WTC11 (cell line): ENCODE measurements at regions not wholly inside any gene's neighbourhood (a gene's known extent, or its start where the extent isn't known, plus 50 kb on each side); places are given as distances from the start of the nearest gene placed in this dataset.

ENCODE experiments used
- ATAC-seq: fragments of 200-7000 bp; cut with Tn5 transposase; 2 replicates; pipeline ENCODE4 v1.10.0; 2021; ENCODE audit warnings: mild to moderate bottlenecking, moderate library complexity
- CTCF ChIA-PET: fragments of 300-600 bp; sonication (Branson Sonifier 250); formaldehyde crosslinking; loops from one replicate; lab custom pipeline; 2021; ENCODE audit warnings: antibody characterized with exemption; lab: Charles Lee
- POLR2A ChIA-PET: fragments of 350-600 bp; sonication (Branson Sonifier 250); formaldehyde crosslinking; loops from one replicate; lab custom pipeline; 2021; ENCODE audit warnings: antibody characterized with exemption; lab: Charles Lee
- DNase-seq: peaks from one replicate; pipeline ENCODE4 v3.0.0; 2021; ENCODE audit warnings: low spot score
- H3K27ac Mint-ChIP-seq: 2 replicates; pipeline ENCODE4 v1.8.0; 2021; ENCODE audit warnings: mixed read lengths
- H3K27me3 Mint-ChIP-seq: 2 replicates; pipeline ENCODE4 v1.8.0; 2021; ENCODE audit warnings: low read depth, mild to moderate bottlenecking, moderate library complexity, mixed read lengths
- H3K36me3 Mint-ChIP-seq: 2 replicates; pipeline ENCODE4 v1.8.0; 2021; ENCODE audit warnings: mixed read lengths
- H3K4me1 Mint-ChIP-seq: 2 replicates; pipeline ENCODE4 v1.8.0; 2022; ENCODE audit warnings: mixed read lengths
- H3K4me3 Mint-ChIP-seq: 2 replicates; pipeline ENCODE4 v1.8.0; 2021; ENCODE audit warnings: mild to moderate bottlenecking, moderate library complexity, mixed read lengths
- H3K9me3 Mint-ChIP-seq: 2 replicates; pipeline ENCODE4 v1.8.0; 2021; ENCODE audit warnings: mixed read lengths
- ATF1 ChIP-seq: sonication (generic); formaldehyde crosslinking; IDR thresholded peaks from 2 replicates; pipeline ENCODE4 v1.8.1; 2023; ENCODE audit warnings: mild to moderate bottlenecking, moderate library complexity, missing genetic modification reagents
- FOXK1 ChIP-seq: sonication (generic); formaldehyde crosslinking; IDR thresholded peaks from 2 replicates; pipeline ENCODE4 v1.8.0; 2022; ENCODE audit warnings: mild to moderate bottlenecking, moderate library complexity, missing genetic modification reagents
- MYBL2 ChIP-seq: sonication (generic); formaldehyde crosslinking; IDR thresholded peaks from 2 replicates; pipeline ENCODE4 v1.8.1; 2023; ENCODE audit warnings: mild to moderate bottlenecking, moderate library complexity, missing genetic modification reagents
- SP1 ChIP-seq: sonication (generic); formaldehyde crosslinking; conservative IDR thresholded peaks from 2 replicates; pipeline ENCODE4 v1.8.1; 2022; ENCODE audit warnings: missing genetic modification reagents
- TCF7 ChIP-seq: sonication (generic); formaldehyde crosslinking; IDR thresholded peaks from 2 replicates; pipeline ENCODE4 v1.8.0; 2022; ENCODE audit warnings: mild to moderate bottlenecking, low read depth, missing genetic modification reagents, moderate library complexity
- TEAD1 ChIP-seq: sonication (generic); formaldehyde crosslinking; IDR thresholded peaks from 2 replicates; pipeline ENCODE4 v1.8.0; 2022; ENCODE audit warnings: mild to moderate bottlenecking, missing genetic modification reagents
- TEAD4 ChIP-seq: sonication (generic); formaldehyde crosslinking; IDR thresholded peaks from 2 replicates; pipeline ENCODE4 v1.8.0; 2022; ENCODE audit warnings: mild to moderate bottlenecking, missing genetic modification reagents
- TP53 ChIP-seq: sonication (generic); formaldehyde crosslinking; IDR thresholded peaks from 2 replicates; pipeline ENCODE4 v1.8.1; 2023; ENCODE audit warnings: mild to moderate bottlenecking, missing genetic modification reagents
- ZNF138 ChIP-seq: sonication (generic); formaldehyde crosslinking; conservative IDR thresholded peaks from 2 replicates; pipeline ENCODE4 v1.8.1; 2022; ENCODE audit warnings: mild to moderate bottlenecking, moderate library complexity, missing genetic modification reagents
- TF ChIP-seq, protein P1 (sequence below): fragments of 250-450 bp; sonication (Bioruptor Pico); IDR thresholded peaks from 2 replicates; pipeline ENCODE4 v1.8.0; 2021; ENCODE audit warnings: mild to moderate bottlenecking
- TF ChIP-seq, protein P2 (sequence below): sonication (generic); formaldehyde crosslinking; IDR thresholded peaks from 2 replicates; pipeline ENCODE4 v1.8.1; 2023; ENCODE audit warnings: mild to moderate bottlenecking, moderate library complexity, missing genetic modification reagents
- TF ChIP-seq, protein P3 (sequence below): sonication (generic); formaldehyde crosslinking; IDR thresholded peaks from 2 replicates; pipeline ENCODE4 v1.8.1; 2023; ENCODE audit warnings: mild to moderate bottlenecking, missing genetic modification reagents, moderate library complexity
- TF ChIP-seq, protein P4 (sequence below): sonication (generic); formaldehyde crosslinking; IDR thresholded peaks from 2 replicates; pipeline ENCODE4 v1.8.0; 2023; ENCODE audit warnings: mild to moderate bottlenecking, missing genetic modification reagents
- TF ChIP-seq, protein P5 (sequence below): fragments of 250-450 bp; sonication (Bioruptor Pico); IDR thresholded peaks from 2 replicates; pipeline ENCODE4 v1.9.0; 2021; ENCODE audit warnings: mild to moderate bottlenecking, borderline replicate concordance
- TF ChIP-seq, protein P6 (sequence below): sonication (generic); formaldehyde crosslinking; IDR thresholded peaks from 2 replicates; pipeline ENCODE4 v1.8.0; 2023; ENCODE audit warnings: missing genetic modification reagents, mild to moderate bottlenecking, borderline replicate concordance
- TF ChIP-seq, protein P7 (sequence below): sonication (generic); formaldehyde crosslinking; IDR thresholded peaks from 2 replicates; pipeline ENCODE4 v1.8.1; 2022; ENCODE audit warnings: low read depth, missing genetic modification reagents, borderline replicate concordance

DNA sequence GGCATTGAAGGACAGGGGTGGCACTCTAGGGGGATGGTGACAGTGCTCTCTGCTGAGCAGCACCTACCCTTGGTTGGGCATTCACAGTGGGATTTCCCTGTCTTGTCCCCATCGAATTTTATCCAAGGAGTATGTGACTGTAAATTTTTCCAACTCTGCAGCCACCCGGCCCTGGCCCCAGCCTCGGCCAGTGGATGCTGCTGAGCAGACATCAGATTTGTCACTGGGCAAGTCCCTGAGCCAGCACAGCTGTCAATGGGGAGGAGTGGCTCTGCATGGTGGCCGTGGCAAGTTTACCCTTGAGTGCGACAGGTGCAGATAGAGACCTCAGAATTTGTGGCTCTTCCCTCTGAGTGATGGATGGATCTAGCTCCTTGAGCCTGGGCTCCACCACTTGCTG is 240.2 kb upstream of the CSF3R start:
- CTCF ChIA-PET = no interaction called here
- ATAC-seq = no peak
- Mint-ChIP-seq H3K27me3 (peaks cover 4% of the 10 kb centered on the region), H3K27ac (no peak overlapping the region), H3K4me3 (no peak overlapping the region), H3K9me3 (no peaks in the 10 kb centered on the region), H3K4me1 (no peaks in the 10 kb centered on the region), H3K36me3 (no peaks in the 10 kb centered on the region)
- TF ChIP-seq ZNF138 (CRISPR knock-in tag) (no peak), TEAD4 (CRISPR knock-in tag) (no peak)
- TF ChIP-seq, protein P1, sequence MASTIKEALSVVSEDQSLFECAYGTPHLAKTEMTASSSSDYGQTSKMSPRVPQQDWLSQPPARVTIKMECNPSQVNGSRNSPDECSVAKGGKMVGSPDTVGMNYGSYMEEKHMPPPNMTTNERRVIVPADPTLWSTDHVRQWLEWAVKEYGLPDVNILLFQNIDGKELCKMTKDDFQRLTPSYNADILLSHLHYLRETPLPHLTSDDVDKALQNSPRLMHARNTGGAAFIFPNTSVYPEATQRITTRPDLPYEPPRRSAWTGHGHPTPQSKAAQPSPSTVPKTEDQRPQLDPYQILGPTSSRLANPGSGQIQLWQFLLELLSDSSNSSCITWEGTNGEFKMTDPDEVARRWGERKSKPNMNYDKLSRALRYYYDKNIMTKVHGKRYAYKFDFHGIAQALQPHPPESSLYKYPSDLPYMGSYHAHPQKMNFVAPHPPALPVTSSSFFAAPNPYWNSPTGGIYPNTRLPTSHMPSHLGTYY (CRISPR knock-in tag) = no peak
- POLR2A ChIA-PET = no interaction called here
- no peak for DNase-seq

DNA sequence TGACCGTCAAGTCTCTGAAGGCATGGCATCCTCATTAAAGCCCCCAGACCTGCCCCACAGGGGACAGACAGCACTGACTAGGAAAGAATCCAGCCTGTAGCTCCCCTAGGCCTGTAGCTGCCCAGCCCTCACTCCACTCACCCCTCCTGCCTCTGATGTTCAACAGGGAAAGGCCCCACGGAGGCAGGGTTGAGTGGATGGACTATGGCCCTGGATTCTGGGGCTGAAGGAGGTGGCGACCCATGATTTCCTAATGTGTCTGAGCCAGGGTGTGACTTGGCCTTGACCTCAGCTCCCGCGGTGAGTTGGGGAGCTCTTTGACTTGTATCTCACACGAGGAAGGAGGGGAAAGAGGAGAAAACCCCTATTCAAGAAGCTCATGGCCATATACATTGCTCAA is 238.5 kb upstream of the CSF3R start:
- Mint-ChIP-seq H3K27me3 (peaks cover 4% of the 10 kb centered on the region; the same call in 1 of the 2 replicates), H3K4me3 (no peak overlapping the region), H3K27ac (no peak overlapping the region), H3K4me1 (no peaks in the 10 kb centered on the region), H3K36me3 (no peaks in the 10 kb centered on the region), H3K9me3 (no peaks in the 10 kb centered on the region)
- ATAC-seq = no peak
- POLR2A ChIA-PET = no interaction called here
- no peak for DNase-seq
- CTCF ChIA-PET = interaction anchor here (1.5 kb wide), 1 partner anchor 11 kb away, joined by 5 read pairs; no protein-coding TSS in a partner anchor
- TF ChIP-seq ATF1 (CRISPR knock-in tag) = no peak
- TF ChIP-seq, protein P2, sequence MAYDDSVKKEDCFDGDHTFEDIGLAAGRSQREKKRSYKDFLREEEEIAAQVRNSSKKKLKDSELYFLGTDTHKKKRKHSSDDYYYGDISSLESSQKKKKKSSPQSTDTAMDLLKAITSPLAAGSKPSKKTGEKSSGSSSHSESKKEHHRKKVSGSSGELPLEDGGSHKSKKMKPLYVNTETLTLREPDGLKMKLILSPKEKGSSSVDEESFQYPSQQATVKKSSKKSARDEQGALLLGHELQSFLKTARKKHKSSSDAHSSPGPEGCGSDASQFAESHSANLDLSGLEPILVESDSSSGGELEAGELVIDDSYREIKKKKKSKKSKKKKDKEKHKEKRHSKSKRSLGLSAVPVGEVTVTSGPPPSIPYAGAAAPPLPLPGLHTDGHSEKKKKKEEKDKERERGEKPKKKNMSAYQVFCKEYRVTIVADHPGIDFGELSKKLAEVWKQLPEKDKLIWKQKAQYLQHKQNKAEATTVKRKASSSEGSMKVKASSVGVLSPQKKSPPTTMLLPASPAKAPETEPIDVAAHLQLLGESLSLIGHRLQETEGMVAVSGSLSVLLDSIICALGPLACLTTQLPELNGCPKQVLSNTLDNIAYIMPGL = no peak
- TF ChIP-seq, protein P3, sequence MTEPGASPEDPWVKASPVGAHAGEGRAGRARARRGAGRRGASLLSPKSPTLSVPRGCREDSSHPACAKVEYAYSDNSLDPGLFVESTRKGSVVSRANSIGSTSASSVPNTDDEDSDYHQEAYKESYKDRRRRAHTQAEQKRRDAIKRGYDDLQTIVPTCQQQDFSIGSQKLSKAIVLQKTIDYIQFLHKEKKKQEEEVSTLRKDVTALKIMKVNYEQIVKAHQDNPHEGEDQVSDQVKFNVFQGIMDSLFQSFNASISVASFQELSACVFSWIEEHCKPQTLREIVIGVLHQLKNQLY (CRISPR knock-in tag) = no peak
- TF ChIP-seq, protein P4, sequence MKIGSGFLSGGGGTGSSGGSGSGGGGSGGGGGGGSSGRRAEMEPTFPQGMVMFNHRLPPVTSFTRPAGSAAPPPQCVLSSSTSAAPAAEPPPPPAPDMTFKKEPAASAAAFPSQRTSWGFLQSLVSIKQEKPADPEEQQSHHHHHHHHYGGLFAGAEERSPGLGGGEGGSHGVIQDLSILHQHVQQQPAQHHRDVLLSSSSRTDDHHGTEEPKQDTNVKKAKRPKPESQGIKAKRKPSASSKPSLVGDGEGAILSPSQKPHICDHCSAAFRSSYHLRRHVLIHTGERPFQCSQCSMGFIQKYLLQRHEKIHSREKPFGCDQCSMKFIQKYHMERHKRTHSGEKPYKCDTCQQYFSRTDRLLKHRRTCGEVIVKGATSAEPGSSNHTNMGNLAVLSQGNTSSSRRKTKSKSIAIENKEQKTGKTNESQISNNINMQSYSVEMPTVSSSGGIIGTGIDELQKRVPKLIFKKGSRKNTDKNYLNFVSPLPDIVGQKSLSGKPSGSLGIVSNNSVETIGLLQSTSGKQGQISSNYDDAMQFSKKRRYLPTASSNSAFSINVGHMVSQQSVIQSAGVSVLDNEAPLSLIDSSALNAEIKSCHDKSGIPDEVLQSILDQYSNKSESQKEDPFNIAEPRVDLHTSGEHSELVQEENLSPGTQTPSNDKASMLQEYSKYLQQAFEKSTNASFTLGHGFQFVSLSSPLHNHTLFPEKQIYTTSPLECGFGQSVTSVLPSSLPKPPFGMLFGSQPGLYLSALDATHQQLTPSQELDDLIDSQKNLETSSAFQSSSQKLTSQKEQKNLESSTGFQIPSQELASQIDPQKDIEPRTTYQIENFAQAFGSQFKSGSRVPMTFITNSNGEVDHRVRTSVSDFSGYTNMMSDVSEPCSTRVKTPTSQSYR (CRISPR knock-in tag) = no peak
- TF ChIP-seq, protein P5, sequence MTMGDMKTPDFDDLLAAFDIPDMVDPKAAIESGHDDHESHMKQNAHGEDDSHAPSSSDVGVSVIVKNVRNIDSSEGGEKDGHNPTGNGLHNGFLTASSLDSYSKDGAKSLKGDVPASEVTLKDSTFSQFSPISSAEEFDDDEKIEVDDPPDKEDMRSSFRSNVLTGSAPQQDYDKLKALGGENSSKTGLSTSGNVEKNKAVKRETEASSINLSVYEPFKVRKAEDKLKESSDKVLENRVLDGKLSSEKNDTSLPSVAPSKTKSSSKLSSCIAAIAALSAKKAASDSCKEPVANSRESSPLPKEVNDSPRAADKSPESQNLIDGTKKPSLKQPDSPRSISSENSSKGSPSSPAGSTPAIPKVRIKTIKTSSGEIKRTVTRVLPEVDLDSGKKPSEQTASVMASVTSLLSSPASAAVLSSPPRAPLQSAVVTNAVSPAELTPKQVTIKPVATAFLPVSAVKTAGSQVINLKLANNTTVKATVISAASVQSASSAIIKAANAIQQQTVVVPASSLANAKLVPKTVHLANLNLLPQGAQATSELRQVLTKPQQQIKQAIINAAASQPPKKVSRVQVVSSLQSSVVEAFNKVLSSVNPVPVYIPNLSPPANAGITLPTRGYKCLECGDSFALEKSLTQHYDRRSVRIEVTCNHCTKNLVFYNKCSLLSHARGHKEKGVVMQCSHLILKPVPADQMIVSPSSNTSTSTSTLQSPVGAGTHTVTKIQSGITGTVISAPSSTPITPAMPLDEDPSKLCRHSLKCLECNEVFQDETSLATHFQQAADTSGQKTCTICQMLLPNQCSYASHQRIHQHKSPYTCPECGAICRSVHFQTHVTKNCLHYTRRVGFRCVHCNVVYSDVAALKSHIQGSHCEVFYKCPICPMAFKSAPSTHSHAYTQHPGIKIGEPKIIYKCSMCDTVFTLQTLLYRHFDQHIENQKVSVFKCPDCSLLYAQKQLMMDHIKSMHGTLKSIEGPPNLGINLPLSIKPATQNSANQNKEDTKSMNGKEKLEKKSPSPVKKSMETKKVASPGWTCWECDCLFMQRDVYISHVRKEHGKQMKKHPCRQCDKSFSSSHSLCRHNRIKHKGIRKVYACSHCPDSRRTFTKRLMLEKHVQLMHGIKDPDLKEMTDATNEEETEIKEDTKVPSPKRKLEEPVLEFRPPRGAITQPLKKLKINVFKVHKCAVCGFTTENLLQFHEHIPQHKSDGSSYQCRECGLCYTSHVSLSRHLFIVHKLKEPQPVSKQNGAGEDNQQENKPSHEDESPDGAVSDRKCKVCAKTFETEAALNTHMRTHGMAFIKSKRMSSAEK (CRISPR knock-in tag) = no peak
- TF ChIP-seq, protein P6, sequence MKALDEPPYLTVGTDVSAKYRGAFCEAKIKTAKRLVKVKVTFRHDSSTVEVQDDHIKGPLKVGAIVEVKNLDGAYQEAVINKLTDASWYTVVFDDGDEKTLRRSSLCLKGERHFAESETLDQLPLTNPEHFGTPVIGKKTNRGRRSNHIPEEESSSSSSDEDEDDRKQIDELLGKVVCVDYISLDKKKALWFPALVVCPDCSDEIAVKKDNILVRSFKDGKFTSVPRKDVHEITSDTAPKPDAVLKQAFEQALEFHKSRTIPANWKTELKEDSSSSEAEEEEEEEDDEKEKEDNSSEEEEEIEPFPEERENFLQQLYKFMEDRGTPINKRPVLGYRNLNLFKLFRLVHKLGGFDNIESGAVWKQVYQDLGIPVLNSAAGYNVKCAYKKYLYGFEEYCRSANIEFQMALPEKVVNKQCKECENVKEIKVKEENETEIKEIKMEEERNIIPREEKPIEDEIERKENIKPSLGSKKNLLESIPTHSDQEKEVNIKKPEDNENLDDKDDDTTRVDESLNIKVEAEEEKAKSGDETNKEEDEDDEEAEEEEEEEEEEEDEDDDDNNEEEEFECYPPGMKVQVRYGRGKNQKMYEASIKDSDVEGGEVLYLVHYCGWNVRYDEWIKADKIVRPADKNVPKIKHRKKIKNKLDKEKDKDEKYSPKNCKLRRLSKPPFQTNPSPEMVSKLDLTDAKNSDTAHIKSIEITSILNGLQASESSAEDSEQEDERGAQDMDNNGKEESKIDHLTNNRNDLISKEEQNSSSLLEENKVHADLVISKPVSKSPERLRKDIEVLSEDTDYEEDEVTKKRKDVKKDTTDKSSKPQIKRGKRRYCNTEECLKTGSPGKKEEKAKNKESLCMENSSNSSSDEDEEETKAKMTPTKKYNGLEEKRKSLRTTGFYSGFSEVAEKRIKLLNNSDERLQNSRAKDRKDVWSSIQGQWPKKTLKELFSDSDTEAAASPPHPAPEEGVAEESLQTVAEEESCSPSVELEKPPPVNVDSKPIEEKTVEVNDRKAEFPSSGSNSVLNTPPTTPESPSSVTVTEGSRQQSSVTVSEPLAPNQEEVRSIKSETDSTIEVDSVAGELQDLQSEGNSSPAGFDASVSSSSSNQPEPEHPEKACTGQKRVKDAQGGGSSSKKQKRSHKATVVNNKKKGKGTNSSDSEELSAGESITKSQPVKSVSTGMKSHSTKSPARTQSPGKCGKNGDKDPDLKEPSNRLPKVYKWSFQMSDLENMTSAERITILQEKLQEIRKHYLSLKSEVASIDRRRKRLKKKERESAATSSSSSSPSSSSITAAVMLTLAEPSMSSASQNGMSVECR (CRISPR knock-in tag) = no peak
- TF ChIP-seq SP1 = no peak
- TF ChIP-seq TP53 = no peak
- TF ChIP-seq, protein P7, sequence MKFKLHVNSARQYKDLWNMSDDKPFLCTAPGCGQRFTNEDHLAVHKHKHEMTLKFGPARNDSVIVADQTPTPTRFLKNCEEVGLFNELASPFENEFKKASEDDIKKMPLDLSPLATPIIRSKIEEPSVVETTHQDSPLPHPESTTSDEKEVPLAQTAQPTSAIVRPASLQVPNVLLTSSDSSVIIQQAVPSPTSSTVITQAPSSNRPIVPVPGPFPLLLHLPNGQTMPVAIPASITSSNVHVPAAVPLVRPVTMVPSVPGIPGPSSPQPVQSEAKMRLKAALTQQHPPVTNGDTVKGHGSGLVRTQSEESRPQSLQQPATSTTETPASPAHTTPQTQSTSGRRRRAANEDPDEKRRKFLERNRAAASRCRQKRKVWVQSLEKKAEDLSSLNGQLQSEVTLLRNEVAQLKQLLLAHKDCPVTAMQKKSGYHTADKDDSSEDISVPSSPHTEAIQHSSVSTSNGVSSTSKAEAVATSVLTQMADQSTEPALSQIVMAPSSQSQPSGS (CRISPR knock-in tag) = no peak
- TF ChIP-seq TEAD1 = no peak
- TF ChIP-seq TCF7 (CRISPR knock-in tag) = no peak
- no peak for TF ChIP-seq MYBL2 (CRISPR knock-in tag)
- TF ChIP-seq FOXK1 (CRISPR knock-in tag) = no peak
